ENCODE measurements at regions not wholly inside any gene's neighbourhood (a gene's known extent, or its start where the extent isn't known, plus 50 kb on each side); places are given as distances from the start of the nearest gene placed in this dataset.
"Not testable (repeated sequence)": the region's sequence is repeated elsewhere in the genome, so short reads cannot be mapped to it uniquely, and the experiment has no call there.

- no peak for DNase-seq (ENCODE audit: low read depth)
Observed at GRCh38 chr5:96101358-96102089, 139.9 kb upstream of the ELL2 start.

GRCh38 chr5:96097488-96097887 lies 135.8 kb upstream of the ELL2 start:
- DNase-seq (ENCODE audit: low read depth): not testable (repeated sequence)

GRCh38 chr5:96096724-96097123 lies 135.1 kb upstream of the ELL2 start:
- peak; percentile 57 for DNase-seq (ENCODE audit: low read depth)

GRCh38 chr5:96094904-96095303 lies 133.3 kb upstream of the ELL2 start:
- no peak for DNase-seq (ENCODE audit: low read depth)

GRCh38 chr5:96093890-96094381 lies 132.3 kb upstream of the ELL2 start:
- DNase-seq (ENCODE audit: low read depth): peak; percentile 51

GRCh38 chr5:96093340-96093739 lies 131.7 kb upstream of the ELL2 start:
- no peak for DNase-seq (ENCODE audit: low read depth)

- no peak for DNase-seq (ENCODE audit: low read depth)
Observed at GRCh38 chr5:96091874-96092273, 130.2 kb upstream of the ELL2 start.

- DNase-seq (ENCODE audit: low read depth): no peak
Observed at GRCh38 chr5:96090215-96090614, 128.6 kb upstream of the ELL2 start.

GRCh38 chr5:96088706-96089498 lies 127.3 kb upstream of the ELL2 start:
- no peak for DNase-seq (ENCODE audit: low read depth)

GRCh38 chr5:96087939-96088338 lies 126.3 kb upstream of the ELL2 start:
- no peak for DNase-seq (ENCODE audit: low read depth)

- peak; percentile 28 for DNase-seq (ENCODE audit: low read depth)
Observed at GRCh38 chr5:96084874-96085506, 123.3 kb upstream of the ELL2 start.

GRCh38 chr5:96083361-96083881 lies 121.8 kb upstream of the ELL2 start:
- no peak for DNase-seq (ENCODE audit: low read depth)

- DNase-seq (ENCODE audit: low read depth): no peak
Observed at GRCh38 chr5:96081276-96081858, 119.7 kb upstream of the ELL2 start.

- DNase-seq (ENCODE audit: low read depth): peak; percentile 84
Observed at GRCh38 chr5:96080557-96080956, 118.9 kb upstream of the ELL2 start.

GRCh38 chr5:96079962-96080361 lies 118.3 kb upstream of the ELL2 start:
- DNase-seq (ENCODE audit: low read depth): no peak

- peak; percentile 96 for DNase-seq (ENCODE audit: low read depth)
Observed at GRCh38 chr5:96079075-96079474, 117.4 kb upstream of the ELL2 start.

- no peak for DNase-seq (ENCODE audit: low read depth)
Observed at GRCh38 chr5:96076451-96076850, 114.8 kb upstream of the ELL2 start.

- no peak for DNase-seq (ENCODE audit: low read depth)
Observed at GRCh38 chr5:96075579-96076289, 114.1 kb upstream of the ELL2 start.

- DNase-seq (ENCODE audit: low read depth): no peak
Observed at GRCh38 chr5:96074870-96075269, 113.2 kb upstream of the ELL2 start.

- no peak for DNase-seq (ENCODE audit: low read depth)
Observed at GRCh38 chr5:96074460-96074859, 112.8 kb upstream of the ELL2 start.

GRCh38 chr5:96072791-96073165 lies 111.1 kb upstream of the ELL2 start:
- no peak for DNase-seq (ENCODE audit: low read depth)

Measured in ELR (cell line).